LNCAP (cell line): ENCODE measurements at regions not wholly inside any gene's neighbourhood (a gene's known extent, or its start where the extent isn't known, plus 50 kb on each side); places are given as distances from the start of the nearest gene placed in this dataset.

Source experiments
- TF ChIP-seq, protein P1 (sequence below): fragments of 450-650 bp; IDR thresholded peaks from 2 replicates; pipeline ENCODE4 v1.5.1; 2017; ENCODE audit warnings: mild to moderate bottlenecking

DNA sequence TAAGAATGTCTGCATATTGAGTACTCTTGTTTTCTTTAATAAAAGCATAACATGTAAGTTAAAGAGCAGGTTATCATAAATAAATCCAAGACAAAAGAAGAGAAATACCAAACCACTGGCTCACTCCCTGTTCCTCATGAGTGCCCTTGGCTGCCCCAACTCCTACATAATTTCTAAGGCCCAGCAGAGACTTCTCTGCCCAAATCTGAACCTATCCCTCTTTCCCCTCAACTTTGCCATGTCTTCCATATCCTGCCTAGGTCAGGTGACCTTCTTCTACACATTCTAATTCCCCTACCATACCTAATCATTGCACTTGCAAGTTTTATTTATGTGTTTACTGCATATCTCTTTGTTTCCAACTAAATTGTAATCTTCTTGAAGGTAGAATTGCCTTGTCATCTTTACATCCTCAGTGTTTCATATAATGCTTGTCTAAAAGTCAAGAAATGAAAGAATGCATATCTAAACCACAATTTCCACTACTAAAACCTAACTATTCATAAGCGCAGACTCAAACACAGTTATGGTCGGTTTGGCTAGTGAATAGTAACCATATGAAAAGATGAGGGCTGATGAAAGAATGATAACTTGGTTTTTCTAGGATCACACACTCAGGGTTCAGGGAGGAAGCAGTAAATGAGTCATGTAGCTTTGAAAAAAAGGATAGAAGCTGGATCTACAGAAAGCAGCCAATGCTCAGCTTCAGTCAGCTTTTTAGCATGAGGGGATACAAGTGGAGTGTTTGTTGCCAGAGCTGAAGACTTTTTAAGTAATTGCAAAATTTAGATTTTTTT is 53.3 kb upstream of the EYA4 start:
- TF ChIP-seq, protein P1, sequence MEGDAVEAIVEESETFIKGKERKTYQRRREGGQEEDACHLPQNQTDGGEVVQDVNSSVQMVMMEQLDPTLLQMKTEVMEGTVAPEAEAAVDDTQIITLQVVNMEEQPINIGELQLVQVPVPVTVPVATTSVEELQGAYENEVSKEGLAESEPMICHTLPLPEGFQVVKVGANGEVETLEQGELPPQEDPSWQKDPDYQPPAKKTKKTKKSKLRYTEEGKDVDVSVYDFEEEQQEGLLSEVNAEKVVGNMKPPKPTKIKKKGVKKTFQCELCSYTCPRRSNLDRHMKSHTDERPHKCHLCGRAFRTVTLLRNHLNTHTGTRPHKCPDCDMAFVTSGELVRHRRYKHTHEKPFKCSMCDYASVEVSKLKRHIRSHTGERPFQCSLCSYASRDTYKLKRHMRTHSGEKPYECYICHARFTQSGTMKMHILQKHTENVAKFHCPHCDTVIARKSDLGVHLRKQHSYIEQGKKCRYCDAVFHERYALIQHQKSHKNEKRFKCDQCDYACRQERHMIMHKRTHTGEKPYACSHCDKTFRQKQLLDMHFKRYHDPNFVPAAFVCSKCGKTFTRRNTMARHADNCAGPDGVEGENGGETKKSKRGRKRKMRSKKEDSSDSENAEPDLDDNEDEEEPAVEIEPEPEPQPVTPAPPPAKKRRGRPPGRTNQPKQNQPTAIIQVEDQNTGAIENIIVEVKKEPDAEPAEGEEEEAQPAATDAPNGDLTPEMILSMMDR, result no peak

DNA sequence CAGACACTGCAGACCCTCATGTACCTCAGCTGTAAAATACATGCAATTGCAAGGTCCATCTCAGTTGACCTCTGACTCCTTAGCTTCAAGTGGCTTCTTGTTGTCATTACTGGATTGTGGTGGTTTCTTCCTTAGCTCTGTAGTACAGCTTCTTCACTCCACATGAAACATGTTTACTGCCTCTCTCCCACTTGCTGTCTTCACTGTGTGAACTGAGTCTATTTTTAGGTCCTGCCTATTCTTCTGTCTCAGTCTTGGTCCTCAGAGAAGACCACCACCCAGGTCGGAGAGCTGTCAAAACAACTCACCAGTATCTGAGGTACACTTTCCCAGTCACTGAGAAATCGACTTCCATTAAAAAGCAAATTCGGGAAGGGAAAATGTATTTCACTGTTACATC is 50.2 kb upstream of the EYA4 start:
- TF ChIP-seq, protein P1, result no peak

DNA sequence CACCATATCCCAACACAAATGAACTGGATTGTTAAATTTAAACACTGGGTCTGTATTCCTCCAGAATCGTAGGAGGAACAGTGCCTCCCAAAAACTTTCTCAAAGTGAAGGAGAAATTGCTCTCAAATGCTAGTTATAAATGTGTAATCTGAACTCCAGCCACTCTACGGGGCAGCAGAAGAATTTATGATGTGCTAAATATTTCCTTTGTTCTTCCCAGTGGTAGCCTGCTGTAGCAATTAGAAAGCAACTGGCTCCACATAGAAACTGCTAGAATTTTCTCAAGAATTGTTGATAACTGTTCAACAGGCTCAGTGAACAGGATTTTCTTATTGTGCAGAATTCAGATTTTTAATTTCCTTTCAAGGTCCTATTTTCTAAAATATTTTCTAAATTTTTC is 49.8 kb upstream of the EYA4 start:
- TF ChIP-seq, protein P1, result no peak
